ENCODE measurements at regions not wholly inside any gene's neighbourhood (a gene's known extent, or its start where the extent isn't known, plus 50 kb on each side); places are given as distances from the start of the nearest gene placed in this dataset.

- no peak for TF ChIP-seq CTCF (IDR thresholded peaks at IDR 0.05)
These were observed 153.0 kb downstream of the BBOX1 start for GRCh38 chr11:27193434-27194225.

- no peak for TF ChIP-seq CTCF (IDR thresholded peaks at IDR 0.05)
These were observed 151.6 kb downstream of the BBOX1 start for GRCh38 chr11:27192184-27192583.

GRCh38 chr11:27191639-27192038 is 151.0 kb downstream of the BBOX1 start:
- TF ChIP-seq CTCF (IDR thresholded peaks at IDR 0.05), result no peak

GRCh38 chr11:27188696-27189095 is 148.1 kb downstream of the BBOX1 start:
- TF ChIP-seq CTCF (IDR thresholded peaks at IDR 0.05), result no peak

GRCh38 chr11:27187848-27188621 is 147.4 kb downstream of the BBOX1 start:
- TF ChIP-seq CTCF (IDR thresholded peaks at IDR 0.05), result no peak

- no peak for TF ChIP-seq CTCF (IDR thresholded peaks at IDR 0.05)
These were observed 146.6 kb downstream of the BBOX1 start for GRCh38 chr11:27187075-27187847.

- TF ChIP-seq CTCF (IDR thresholded peaks at IDR 0.05), result no peak
These were observed 146.0 kb downstream of the BBOX1 start for GRCh38 chr11:27186580-27186979.

Measured in LNCAP (cell line).